ENCODE measurements at regions not wholly inside any gene's neighbourhood (a gene's known extent, or its start where the extent isn't known, plus 50 kb on each side); places are given as distances from the start of the nearest gene placed in this dataset.
"Not testable (repeated sequence)": the region's sequence is repeated elsewhere in the genome, so short reads cannot be mapped to it uniquely, and the experiment has no call there.

DNA sequence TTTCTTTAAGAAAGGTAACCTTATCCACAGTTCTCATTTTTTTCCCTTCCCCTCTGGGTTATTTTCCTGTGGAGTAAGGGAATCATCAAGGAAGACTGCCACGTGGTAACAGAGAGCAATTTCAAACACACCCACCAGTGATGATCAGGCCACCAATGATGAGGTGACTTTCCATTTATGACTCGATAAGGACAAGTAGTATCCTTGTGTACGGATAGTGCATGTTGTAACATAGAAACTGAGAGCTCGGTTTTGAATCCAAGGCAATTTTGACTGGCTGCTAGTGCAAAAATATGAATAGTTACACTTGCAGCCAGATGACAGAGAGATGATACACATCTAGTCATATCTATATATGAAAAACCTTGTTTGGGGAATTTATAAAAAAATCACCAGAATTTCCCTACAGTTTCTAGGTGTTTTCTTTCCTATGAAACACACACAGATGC is 143.6 kb upstream of the TCF4 start:
- Mint-ChIP-seq H3K27ac (no peak overlapping the region), H3K36me3 (no peaks in the 10 kb centered on the region), H3K4me1 (peaks cover 1% of the 10 kb centered on the region), H3K9me3 (no peaks in the 10 kb centered on the region), H3K27me3 (ENCODE audit: low read depth) (no peaks in the 10 kb centered on the region), H3K4me3 (no peak overlapping the region)
- no peak for DNase-seq (ENCODE audit: low spot score in 2 of 2, unreplicated experiment in 2 of 2)
- TF ChIP-seq CTCF (IDR thresholded peaks at IDR 0.05; ENCODE audit: unreplicated experiment): no peak

DNA sequence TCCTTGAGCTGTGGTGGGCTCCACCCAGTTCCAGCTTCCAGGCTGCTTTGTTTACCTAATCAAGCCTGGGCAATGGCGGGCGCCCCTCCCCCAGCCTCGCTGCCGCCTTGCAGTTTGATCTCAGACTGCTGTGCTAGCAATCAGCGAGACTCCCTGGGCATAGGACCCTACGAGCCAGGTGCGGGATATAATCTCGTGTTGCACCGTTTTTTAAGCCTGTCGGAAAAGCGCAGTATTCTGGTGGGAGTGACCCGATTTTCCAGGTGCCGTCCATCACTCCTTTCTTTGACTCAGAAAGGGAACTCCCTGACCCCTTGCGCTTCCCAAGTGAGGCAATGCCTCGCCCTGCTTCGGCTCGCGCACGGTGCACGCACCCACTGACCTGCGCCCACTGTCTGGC is 133.0 kb upstream of the TCF4 start:
- DNase-seq (ENCODE audit: low spot score in 2 of 2, unreplicated experiment in 2 of 2); H3K4me1 Mint-ChIP-seq; H3K9me3 Mint-ChIP-seq; H3K27ac Mint-ChIP-seq; H3K36me3 Mint-ChIP-seq; H3K27me3 Mint-ChIP-seq (ENCODE audit: low read depth): not testable (repeated sequence)
- peak overlapping the region; percentile 55 for H3K4me3 Mint-ChIP-seq

- DNase-seq (ENCODE audit: low spot score in 2 of 2, unreplicated experiment in 2 of 2): no peak
- Mint-ChIP-seq H3K36me3 (peaks cover 4% of the 10 kb centered on the region), H3K9me3 (peaks cover 33% of the 10 kb centered on the region), H3K27ac (no peak overlapping the region), H3K4me3 (no peak overlapping the region), H3K27me3 (ENCODE audit: low read depth) (no peaks in the 10 kb centered on the region), H3K4me1 (no peaks in the 10 kb centered on the region)
- TF ChIP-seq CTCF (IDR thresholded peaks at IDR 0.05; ENCODE audit: unreplicated experiment): no peak
Observed at GRCh38 chr18:55713707-55714106, 125.7 kb upstream of the TCF4 start.

DNA sequence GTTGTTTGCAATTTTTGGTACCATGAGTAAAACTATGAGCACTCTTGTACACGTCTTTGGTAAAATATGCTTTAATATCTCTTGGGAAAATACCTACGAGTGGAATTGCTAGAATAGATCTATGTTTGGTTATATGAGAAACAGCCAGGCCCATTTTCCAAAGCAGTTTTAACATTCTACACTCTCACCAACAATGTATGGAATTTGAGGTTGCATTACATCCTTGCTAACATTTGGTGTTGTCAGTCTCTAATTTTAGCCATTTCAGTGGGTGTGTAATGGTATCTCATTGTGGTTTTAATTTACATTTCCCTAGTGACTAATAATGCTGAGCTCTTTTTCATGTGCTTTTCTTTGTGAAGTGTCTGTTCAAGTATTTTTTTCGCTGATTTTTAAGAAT is 118.9 kb upstream of the TCF4 start:
- Mint-ChIP-seq H3K9me3 (peaks cover 38% of the 10 kb centered on the region), H3K27me3 (ENCODE audit: low read depth) (no peaks in the 10 kb centered on the region), H3K4me1 (no peaks in the 10 kb centered on the region), H3K4me3 (no peak overlapping the region), H3K36me3 (peaks cover 8% of the 10 kb centered on the region), H3K27ac (no peak overlapping the region)
- DNase-seq (ENCODE audit: low spot score in 2 of 2, unreplicated experiment in 2 of 2): no peak
- no peak for TF ChIP-seq CTCF (IDR thresholded peaks at IDR 0.05; ENCODE audit: unreplicated experiment)

DNA sequence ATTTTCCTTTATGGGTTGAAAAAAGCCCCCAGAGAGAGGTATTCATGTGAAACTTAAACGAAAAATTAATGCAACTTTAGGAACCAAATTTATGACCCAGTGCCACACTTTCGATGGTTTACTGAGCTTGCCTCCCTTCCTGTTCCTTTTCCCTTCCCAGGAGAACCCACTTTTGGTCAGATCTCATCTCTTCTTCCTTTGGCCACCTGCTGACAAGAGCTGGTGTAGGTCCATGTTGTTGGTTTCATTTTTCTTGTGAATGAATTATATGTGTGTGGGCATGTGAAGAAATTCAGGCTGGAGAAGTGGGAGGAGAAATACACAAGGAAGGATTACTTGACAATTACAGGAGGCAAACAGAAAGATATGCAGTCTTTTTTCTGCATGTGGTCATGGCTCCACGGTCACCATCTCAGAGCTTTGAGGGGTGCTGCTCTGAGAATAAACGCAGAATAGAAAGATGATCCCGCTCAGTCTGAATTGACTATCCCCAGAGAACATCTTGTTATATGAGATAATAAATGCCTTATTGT is 111.3 kb upstream of the TCF4 start:
- Mint-ChIP-seq H3K4me1 (peaks cover 3% of the 10 kb centered on the region), H3K27me3 (ENCODE audit: low read depth) (no peaks in the 10 kb centered on the region), H3K9me3 (peaks cover 16% of the 10 kb centered on the region), H3K4me3 (no peak overlapping the region), H3K27ac (no peak overlapping the region), H3K36me3 (peaks cover 8% of the 10 kb centered on the region)
- TF ChIP-seq CTCF (IDR thresholded peaks at IDR 0.05; ENCODE audit: unreplicated experiment): no peak
- no peak for DNase-seq (ENCODE audit: low spot score in 2 of 2, unreplicated experiment in 2 of 2)

GRCh38 chr18:55696811-55697210 is 108.8 kb upstream of the TCF4 start:
- Mint-ChIP-seq H3K27me3 (ENCODE audit: low read depth) (no peaks in the 10 kb centered on the region), H3K36me3 (no peaks in the 10 kb centered on the region), H3K9me3 (peaks cover 7% of the 10 kb centered on the region), H3K4me3 (no peak overlapping the region), H3K27ac (no peak overlapping the region), H3K4me1 (peaks cover 3% of the 10 kb centered on the region)
- TF ChIP-seq CTCF (IDR thresholded peaks at IDR 0.05; ENCODE audit: unreplicated experiment): no peak
- DNase-seq (ENCODE audit: low spot score in 2 of 2, unreplicated experiment in 2 of 2): no peak
